Keratinocyte (primary cell): ENCODE measurements at regions not wholly inside any gene's neighbourhood (a gene's known extent, or its start where the extent isn't known, plus 50 kb on each side); places are given as distances from the start of the nearest gene placed in this dataset.

Experiments
- EZH2 ChIP-seq: IDR thresholded peaks from one replicate; pipeline ENCODE4 v1.6.1; 2012; ENCODE audit warnings: inconsistent platforms, mild to moderate bottlenecking, low read length, moderate library complexity
- TF ChIP-seq, protein P1 (sequence below), 3 experiments: IDR thresholded peaks in 1 of 3; conservative IDR thresholded peaks in 1 of 3; optimal IDR thresholded peaks in 1 of 3; 2 replicates in 2 of 3; 3 replicates in 1 of 3; pipeline versions ENCODE3 to v1.5.1; 2011; ENCODE audit warnings: low read length in 3 of 3, mild to moderate bottlenecking in 3 of 3, moderate library complexity in 2 of 3, control low read depth in 1 of 3, inconsistent platforms in 1 of 3; ENCODE audit not compliant: insufficient read depth in 2 of 3; ENCODE audit errors: extremely low read depth in 1 of 3

DNA sequence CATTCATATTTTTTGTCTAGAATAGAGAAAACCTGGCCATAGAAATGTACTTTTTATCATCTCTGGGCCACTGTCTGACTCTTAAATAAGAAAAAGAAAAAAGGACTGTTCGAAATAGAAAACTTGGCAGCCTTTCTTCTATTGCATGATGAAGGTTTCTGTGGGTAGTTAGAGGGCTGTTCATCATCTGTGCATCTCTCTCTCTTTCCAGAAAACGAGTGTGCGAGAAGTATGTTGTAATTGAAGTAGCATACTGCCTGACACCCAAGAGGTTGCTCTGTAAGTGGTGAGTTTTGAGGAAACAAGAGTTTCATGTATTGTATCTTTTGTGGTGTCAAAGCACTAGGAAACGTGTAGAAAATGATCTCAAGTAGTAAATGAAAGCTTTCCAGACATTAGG, 343.2 kb upstream of the TMEM229A start:
- TF ChIP-seq, protein P1, sequence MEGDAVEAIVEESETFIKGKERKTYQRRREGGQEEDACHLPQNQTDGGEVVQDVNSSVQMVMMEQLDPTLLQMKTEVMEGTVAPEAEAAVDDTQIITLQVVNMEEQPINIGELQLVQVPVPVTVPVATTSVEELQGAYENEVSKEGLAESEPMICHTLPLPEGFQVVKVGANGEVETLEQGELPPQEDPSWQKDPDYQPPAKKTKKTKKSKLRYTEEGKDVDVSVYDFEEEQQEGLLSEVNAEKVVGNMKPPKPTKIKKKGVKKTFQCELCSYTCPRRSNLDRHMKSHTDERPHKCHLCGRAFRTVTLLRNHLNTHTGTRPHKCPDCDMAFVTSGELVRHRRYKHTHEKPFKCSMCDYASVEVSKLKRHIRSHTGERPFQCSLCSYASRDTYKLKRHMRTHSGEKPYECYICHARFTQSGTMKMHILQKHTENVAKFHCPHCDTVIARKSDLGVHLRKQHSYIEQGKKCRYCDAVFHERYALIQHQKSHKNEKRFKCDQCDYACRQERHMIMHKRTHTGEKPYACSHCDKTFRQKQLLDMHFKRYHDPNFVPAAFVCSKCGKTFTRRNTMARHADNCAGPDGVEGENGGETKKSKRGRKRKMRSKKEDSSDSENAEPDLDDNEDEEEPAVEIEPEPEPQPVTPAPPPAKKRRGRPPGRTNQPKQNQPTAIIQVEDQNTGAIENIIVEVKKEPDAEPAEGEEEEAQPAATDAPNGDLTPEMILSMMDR (optimal IDR thresholded peaks at IDR 0.05 in 1 of 3, IDR thresholded peaks at IDR 0.05 in 1 of 3, conservative IDR thresholded peaks at IDR 0.05 in 1 of 3; ENCODE audit: extremely low read depth in 1 of 3, insufficient read depth in 2 of 3, low read length in 3 of 3) = no peak
- TF ChIP-seq EZH2 = no peak
